ENCODE measurements at regions not wholly inside any gene's neighbourhood (a gene's known extent, or its start where the extent isn't known, plus 50 kb on each side); places are given as distances from the start of the nearest gene placed in this dataset.

GRCh38 chr5:144002876-144003275 lies 167.6 kb downstream of the YIPF5 start:
- TF ChIP-seq EP300 (conservative IDR thresholded peaks at IDR 0.05; ENCODE audit: poor library complexity, severe bottlenecking), result no peak
- TF ChIP-seq, protein P1, sequence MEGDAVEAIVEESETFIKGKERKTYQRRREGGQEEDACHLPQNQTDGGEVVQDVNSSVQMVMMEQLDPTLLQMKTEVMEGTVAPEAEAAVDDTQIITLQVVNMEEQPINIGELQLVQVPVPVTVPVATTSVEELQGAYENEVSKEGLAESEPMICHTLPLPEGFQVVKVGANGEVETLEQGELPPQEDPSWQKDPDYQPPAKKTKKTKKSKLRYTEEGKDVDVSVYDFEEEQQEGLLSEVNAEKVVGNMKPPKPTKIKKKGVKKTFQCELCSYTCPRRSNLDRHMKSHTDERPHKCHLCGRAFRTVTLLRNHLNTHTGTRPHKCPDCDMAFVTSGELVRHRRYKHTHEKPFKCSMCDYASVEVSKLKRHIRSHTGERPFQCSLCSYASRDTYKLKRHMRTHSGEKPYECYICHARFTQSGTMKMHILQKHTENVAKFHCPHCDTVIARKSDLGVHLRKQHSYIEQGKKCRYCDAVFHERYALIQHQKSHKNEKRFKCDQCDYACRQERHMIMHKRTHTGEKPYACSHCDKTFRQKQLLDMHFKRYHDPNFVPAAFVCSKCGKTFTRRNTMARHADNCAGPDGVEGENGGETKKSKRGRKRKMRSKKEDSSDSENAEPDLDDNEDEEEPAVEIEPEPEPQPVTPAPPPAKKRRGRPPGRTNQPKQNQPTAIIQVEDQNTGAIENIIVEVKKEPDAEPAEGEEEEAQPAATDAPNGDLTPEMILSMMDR (IDR thresholded peaks at IDR 0.05; ENCODE audit: poor library complexity, severe bottlenecking), result no peak
- no peak for TF ChIP-seq RAD21 (conservative IDR thresholded peaks at IDR 0.05)
- TF ChIP-seq REST (IDR thresholded peaks at IDR 0.05; ENCODE audit: borderline replicate concordance), result no peak
- no peak for TF ChIP-seq MXI1 (conservative IDR thresholded peaks at IDR 0.05; ENCODE audit: poor library complexity, severe bottlenecking)
- no peak for TF ChIP-seq TAF1 (IDR thresholded peaks at IDR 0.05; ENCODE audit: low read depth)
- no peak for TF ChIP-seq POLR2AphosphoS5 (IDR thresholded peaks at IDR 0.05)

All from neural cell (in vitro differentiated cells).